ENCODE measurements at regions not wholly inside any gene's neighbourhood (a gene's known extent, or its start where the extent isn't known, plus 50 kb on each side); places are given as distances from the start of the nearest gene placed in this dataset.

DNA sequence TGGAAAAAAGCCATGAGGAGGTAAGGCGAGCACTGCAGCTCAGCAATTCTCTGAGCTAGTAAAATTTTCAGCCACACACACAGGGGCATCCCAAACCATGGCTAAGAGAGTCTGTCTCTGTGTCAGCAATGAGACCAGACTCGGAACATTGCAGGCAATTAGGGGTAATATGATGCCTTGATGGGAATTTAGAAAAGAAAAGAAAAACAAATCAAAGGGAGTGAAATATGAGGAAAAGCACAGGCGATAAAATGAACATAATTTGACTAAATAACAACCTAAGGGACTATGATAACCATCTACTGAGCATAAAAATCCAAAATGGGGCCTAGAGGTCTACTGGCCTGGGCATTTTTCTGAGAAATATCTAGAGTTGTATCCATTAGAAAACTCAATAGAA lies 546.0 kb upstream of the PSMD7 start:
- no peaks in the 10 kb centered on the region for H3K9me3 ChIP-seq (ENCODE audit: control insufficient read depth, low read length)
- no peaks in the 10 kb centered on the region for H3K4me1 ChIP-seq (ENCODE audit: control insufficient read depth, insufficient read depth, low read length, poor library complexity, severe bottlenecking)
- no peaks in the 10 kb centered on the region for H3K36me3 ChIP-seq (ENCODE audit: control insufficient read depth, insufficient read depth, low read length)
- no peak overlapping the region for H3K27ac ChIP-seq (ENCODE audit: low read depth, low read length, severe bottlenecking)
- no peak overlapping the region for H3K4me3 ChIP-seq (ENCODE audit: extremely low read depth, insufficient read depth, low read length, poor library complexity, severe bottlenecking)
- WGBS, 2 experiments (ENCODE audit: insufficient coverage in 2 of 2), result 84 to 100% methylated on average over 2 of the region's 3 CpGs

GRCh38 chr16:73747328-73747727 lies 549.3 kb upstream of the PSMD7 start:
- no peak overlapping the region for H3K4me3 ChIP-seq (ENCODE audit: extremely low read depth, insufficient read depth, low read length, poor library complexity, severe bottlenecking)
- no peaks in the 10 kb centered on the region for H3K36me3 ChIP-seq (ENCODE audit: control insufficient read depth, insufficient read depth, low read length)
- H3K9me3 ChIP-seq (ENCODE audit: control insufficient read depth, low read length), result no peaks in the 10 kb centered on the region
- H3K27ac ChIP-seq (ENCODE audit: low read depth, low read length, severe bottlenecking), result no peak overlapping the region
- no peaks in the 10 kb centered on the region for H3K4me1 ChIP-seq (ENCODE audit: control insufficient read depth, insufficient read depth, low read length, poor library complexity, severe bottlenecking)

DNA sequence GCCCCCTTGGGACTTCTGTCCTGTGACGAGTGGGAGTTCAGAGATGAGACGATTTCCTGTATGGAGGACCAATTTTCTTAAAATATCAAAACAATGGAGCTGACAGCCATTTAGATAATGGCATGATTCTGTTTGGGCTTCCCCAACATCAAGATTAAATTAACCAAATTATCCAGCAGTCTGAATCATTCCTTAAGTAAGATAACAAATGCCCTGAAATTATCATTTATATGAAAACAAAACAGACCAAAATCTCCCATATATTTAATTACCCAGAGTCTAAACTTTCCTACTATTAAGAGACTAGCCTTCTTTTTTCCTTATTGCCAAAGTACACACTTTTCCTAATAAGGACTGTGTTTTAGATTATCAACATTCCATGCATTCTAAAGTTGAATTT lies 550.1 kb upstream of the PSMD7 start:
- WGBS, 2 experiments (ENCODE audit: insufficient coverage in 2 of 2), result 60% methylated on average over 1 of the region's 2 CpGs; no CpG with 5 or more reads in 1 of the 2 experiments
- Histone ChIP-seq H3K9me3 (ENCODE audit: control insufficient read depth, low read length) (no peaks in the 10 kb centered on the region), H3K36me3 (ENCODE audit: control insufficient read depth, insufficient read depth, low read length) (no peaks in the 10 kb centered on the region), H3K4me1 (ENCODE audit: control insufficient read depth, insufficient read depth, low read length, poor library complexity, severe bottlenecking) (no peaks in the 10 kb centered on the region), H3K4me3 (ENCODE audit: extremely low read depth, insufficient read depth, low read length, poor library complexity, severe bottlenecking) (no peak overlapping the region), H3K27ac (ENCODE audit: low read depth, low read length, severe bottlenecking) (no peak overlapping the region)

DNA sequence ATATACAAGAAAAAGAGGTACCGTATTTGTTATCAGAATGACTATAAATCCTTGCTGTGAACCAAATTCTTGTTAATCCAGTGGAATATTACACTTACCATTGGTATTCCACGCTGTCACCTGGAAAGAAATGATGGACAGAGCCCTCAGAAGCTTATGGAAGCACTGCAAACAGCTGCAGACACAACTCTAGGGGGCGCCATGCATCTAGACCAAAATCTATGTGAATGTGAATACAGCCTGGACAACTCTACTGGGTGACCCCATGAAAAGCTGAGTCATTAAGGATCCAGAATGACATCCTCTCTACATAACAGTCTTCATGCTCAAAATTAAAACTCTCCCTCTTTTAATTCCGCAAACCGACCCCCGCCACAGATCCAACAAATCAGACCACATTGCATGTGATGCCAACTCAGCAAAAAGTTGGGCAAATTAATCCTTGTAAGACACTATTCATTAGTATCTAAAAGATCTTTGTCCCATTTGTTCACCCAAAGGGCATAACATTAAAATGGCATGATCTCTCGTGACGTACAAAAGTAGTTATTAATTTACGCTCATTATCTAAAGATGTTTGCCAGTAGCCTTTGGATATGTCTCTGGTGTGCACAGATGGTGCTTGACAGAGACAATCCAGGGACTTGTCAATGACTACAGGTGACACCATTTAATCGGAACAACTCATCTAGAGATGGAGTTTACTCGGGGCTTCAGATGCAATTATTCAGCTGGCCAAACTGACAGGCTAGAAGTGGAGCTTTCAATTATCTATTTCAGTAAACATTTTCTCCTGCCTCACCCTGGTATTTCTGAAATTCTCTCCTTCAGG lies 552.7 kb upstream of the PSMD7 start:
- WGBS, 2 experiments (ENCODE audit: insufficient coverage in 2 of 2), result 91 to 92% methylated on average over 7 to 10 of the region's 11 CpGs
- Histone ChIP-seq H3K4me1 (ENCODE audit: control insufficient read depth, insufficient read depth, low read length, poor library complexity, severe bottlenecking) (no peaks in the 10 kb centered on the region), H3K4me3 (ENCODE audit: extremely low read depth, insufficient read depth, low read length, poor library complexity, severe bottlenecking) (no peak overlapping the region), H3K27ac (ENCODE audit: low read depth, low read length, severe bottlenecking) (no peak overlapping the region), H3K36me3 (ENCODE audit: control insufficient read depth, insufficient read depth, low read length) (no peaks in the 10 kb centered on the region), H3K9me3 (ENCODE audit: control insufficient read depth, low read length) (no peaks in the 10 kb centered on the region)

- Histone ChIP-seq H3K4me1 (ENCODE audit: control insufficient read depth, insufficient read depth, low read length, poor library complexity, severe bottlenecking) (no peaks in the 10 kb centered on the region), H3K36me3 (ENCODE audit: control insufficient read depth, insufficient read depth, low read length) (no peaks in the 10 kb centered on the region), H3K9me3 (ENCODE audit: control insufficient read depth, low read length) (no peaks in the 10 kb centered on the region), H3K4me3 (ENCODE audit: extremely low read depth, insufficient read depth, low read length, poor library complexity, severe bottlenecking) (no peak overlapping the region), H3K27ac (ENCODE audit: low read depth, low read length, severe bottlenecking) (no peak overlapping the region)
- WGBS, 2 experiments (ENCODE audit: insufficient coverage in 2 of 2), result 95 to 100% methylated on average over 2 to 4 of the region's 4 CpGs
These were observed 557.4 kb upstream of the PSMD7 start for GRCh38 chr16:73739049-73739769.

DNA sequence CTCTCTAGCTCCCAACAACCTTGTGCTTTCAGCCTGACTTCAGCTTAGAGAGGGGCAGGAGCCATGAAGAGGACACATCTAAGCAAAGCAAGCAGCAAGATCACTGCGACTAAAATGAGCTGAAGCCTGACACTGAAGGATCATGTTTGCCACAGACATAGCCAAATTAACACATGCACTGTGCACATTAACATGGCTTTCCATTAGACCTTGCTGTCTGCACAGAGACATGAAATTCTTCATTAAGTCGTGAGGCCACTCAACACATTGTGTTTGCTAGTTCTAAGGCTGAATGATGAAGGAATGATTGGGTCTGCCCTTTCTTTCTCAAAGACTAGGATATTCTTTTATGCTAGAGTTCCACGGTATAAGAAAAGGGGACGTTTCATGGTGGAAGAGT lies 558.3 kb upstream of the PSMD7 start:
- H3K27ac ChIP-seq (ENCODE audit: low read depth, low read length, severe bottlenecking), result no peak overlapping the region

DNA sequence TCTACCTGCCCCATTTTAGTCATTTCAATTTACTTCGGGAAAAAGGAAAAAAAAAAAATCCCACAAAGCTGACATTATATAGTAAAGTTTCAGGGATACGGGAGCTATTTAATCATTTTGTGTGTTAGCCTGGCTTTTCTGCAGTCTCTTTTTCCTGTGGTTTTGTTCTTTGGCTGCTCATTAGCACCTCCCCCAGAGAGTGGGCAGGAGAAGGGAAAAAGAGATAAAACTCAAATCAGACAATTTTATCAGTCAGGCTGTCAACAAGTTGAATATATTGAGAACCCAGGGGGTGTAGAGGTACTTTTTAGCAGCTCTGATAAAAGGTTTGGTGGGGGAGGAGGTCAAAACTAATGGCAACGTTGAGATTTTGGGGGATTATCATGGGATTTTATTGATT lies 559.0 kb upstream of the PSMD7 start:
- Histone ChIP-seq H3K4me1 (ENCODE audit: control insufficient read depth, insufficient read depth, low read length, poor library complexity, severe bottlenecking) (no peaks in the 10 kb centered on the region), H3K27ac (ENCODE audit: low read depth, low read length, severe bottlenecking) (no peak overlapping the region), H3K4me3 (ENCODE audit: extremely low read depth, insufficient read depth, low read length, poor library complexity, severe bottlenecking) (no peak overlapping the region), H3K9me3 (ENCODE audit: control insufficient read depth, low read length) (peaks cover 4% of the 10 kb centered on the region), H3K36me3 (ENCODE audit: control insufficient read depth, insufficient read depth, low read length) (no peaks in the 10 kb centered on the region)
- no CpG with 5 or more reads among the region's 3 CpGs for WGBS, 2 experiments (ENCODE audit: insufficient coverage in 2 of 2)

More for the DNA sequence above, 558.3 kb upstream of the PSMD7 start:
- H3K4me1 ChIP-seq (ENCODE audit: control insufficient read depth, insufficient read depth, low read length, poor library complexity, severe bottlenecking), result no peaks in the 10 kb centered on the region
- H3K9me3 ChIP-seq (ENCODE audit: control insufficient read depth, low read length), result peaks cover 4% of the 10 kb centered on the region
- WGBS, 2 experiments (ENCODE audit: insufficient coverage in 2 of 2), result 89 to 100% methylated on average over 4 of the region's 4 CpGs
- no peaks in the 10 kb centered on the region for H3K36me3 ChIP-seq (ENCODE audit: control insufficient read depth, insufficient read depth, low read length)
- no peak overlapping the region for H3K4me3 ChIP-seq (ENCODE audit: extremely low read depth, insufficient read depth, low read length, poor library complexity, severe bottlenecking)

DNA sequence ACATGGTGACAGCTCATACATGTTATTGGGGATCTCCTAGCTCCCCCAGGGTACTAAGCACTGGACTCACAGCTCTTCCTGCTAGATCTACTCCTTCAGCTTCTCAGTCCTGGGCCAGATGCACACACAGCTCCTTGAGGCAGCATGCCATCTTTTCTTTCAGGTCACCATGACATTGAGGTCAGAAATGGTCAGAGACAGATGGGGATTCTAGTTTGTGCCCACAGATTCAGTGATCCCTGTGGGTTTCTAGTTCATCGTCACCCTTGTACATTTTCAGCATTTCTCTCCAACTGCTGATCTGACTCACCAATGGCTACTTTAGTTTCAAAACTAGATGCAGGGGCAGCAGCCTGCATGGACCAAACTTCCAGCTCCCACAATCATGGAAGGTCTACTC lies 560.7 kb upstream of the PSMD7 start:
- WGBS, 2 experiments (ENCODE audit: insufficient coverage in 2 of 2), result 100% methylated on average over 1 of the region's 1 CpG; no CpG with 5 or more reads in 1 of the 2 experiments
- no peak overlapping the region for H3K27ac ChIP-seq (ENCODE audit: low read depth, low read length, severe bottlenecking)
- H3K36me3 ChIP-seq (ENCODE audit: control insufficient read depth, insufficient read depth, low read length), result no peaks in the 10 kb centered on the region
- no peak overlapping the region for H3K4me3 ChIP-seq (ENCODE audit: extremely low read depth, insufficient read depth, low read length, poor library complexity, severe bottlenecking)
- H3K9me3 ChIP-seq (ENCODE audit: control insufficient read depth, low read length), result peaks cover 4% of the 10 kb centered on the region
- H3K4me1 ChIP-seq (ENCODE audit: control insufficient read depth, insufficient read depth, low read length, poor library complexity, severe bottlenecking), result no peaks in the 10 kb centered on the region

DNA sequence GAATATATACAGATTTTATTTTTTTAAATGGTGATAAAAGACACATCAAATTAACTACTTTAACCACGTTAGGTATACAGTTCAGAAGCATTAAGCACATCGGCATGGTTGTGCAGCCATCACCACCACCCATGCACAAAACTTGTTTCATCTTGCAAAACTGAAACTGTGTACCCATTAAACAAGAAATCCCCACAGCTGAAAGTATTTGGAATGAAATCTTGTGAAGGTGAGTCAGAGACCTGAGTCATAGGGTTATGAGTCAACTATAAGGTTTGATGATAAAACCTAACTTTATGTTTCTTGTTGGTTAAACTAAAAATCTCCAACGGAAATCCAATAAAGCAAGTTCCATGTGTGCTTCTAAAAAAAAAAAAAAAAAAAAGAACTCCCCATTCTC lies 561.6 kb upstream of the PSMD7 start:
- Histone ChIP-seq H3K36me3 (ENCODE audit: control insufficient read depth, insufficient read depth, low read length) (no peaks in the 10 kb centered on the region), H3K4me3 (ENCODE audit: extremely low read depth, insufficient read depth, low read length, poor library complexity, severe bottlenecking) (no peak overlapping the region), H3K27ac (ENCODE audit: low read depth, low read length, severe bottlenecking) (no peak overlapping the region), H3K9me3 (ENCODE audit: control insufficient read depth, low read length) (peaks cover 4% of the 10 kb centered on the region), H3K4me1 (ENCODE audit: control insufficient read depth, insufficient read depth, low read length, poor library complexity, severe bottlenecking) (no peaks in the 10 kb centered on the region)
- no CpG with 5 or more reads among the region's 3 CpGs for WGBS, 2 experiments (ENCODE audit: insufficient coverage in 2 of 2)

- Histone ChIP-seq H3K4me1 (ENCODE audit: control insufficient read depth, insufficient read depth, low read length, poor library complexity, severe bottlenecking) (no peaks in the 10 kb centered on the region), H3K27ac (ENCODE audit: low read depth, low read length, severe bottlenecking) (no peak overlapping the region), H3K36me3 (ENCODE audit: control insufficient read depth, insufficient read depth, low read length) (no peaks in the 10 kb centered on the region), H3K4me3 (ENCODE audit: extremely low read depth, insufficient read depth, low read length, poor library complexity, severe bottlenecking) (no peak overlapping the region), H3K9me3 (ENCODE audit: control insufficient read depth, low read length) (peaks cover 4% of the 10 kb centered on the region)
- 80 to 92% methylated on average over 2 of the region's 2 CpGs for WGBS, 2 experiments (ENCODE audit: insufficient coverage in 2 of 2)
These were observed 563.9 kb upstream of the PSMD7 start for GRCh38 chr16:73732681-73733080.

GRCh38 chr16:73732143-73732542 lies 564.5 kb upstream of the PSMD7 start:
- no peaks in the 10 kb centered on the region for H3K36me3 ChIP-seq (ENCODE audit: control insufficient read depth, insufficient read depth, low read length)
- H3K4me3 ChIP-seq (ENCODE audit: extremely low read depth, insufficient read depth, low read length, poor library complexity, severe bottlenecking), result no peak overlapping the region
- no peak overlapping the region for H3K27ac ChIP-seq (ENCODE audit: low read depth, low read length, severe bottlenecking)
- peaks cover 4% of the 10 kb centered on the region for H3K9me3 ChIP-seq (ENCODE audit: control insufficient read depth, low read length)
- no peaks in the 10 kb centered on the region for H3K4me1 ChIP-seq (ENCODE audit: control insufficient read depth, insufficient read depth, low read length, poor library complexity, severe bottlenecking)
- WGBS, 2 experiments (ENCODE audit: insufficient coverage in 2 of 2), result 100% methylated on average over 1 of the region's 1 CpG; no CpG with 5 or more reads in 1 of the 2 experiments
